HG02759 (cell line): ENCODE measurements at regions not wholly inside any gene's neighbourhood (a gene's known extent, or its start where the extent isn't known, plus 50 kb on each side); places are given as distances from the start of the nearest gene placed in this dataset.
"Not testable (repeated sequence)": the region's sequence is repeated elsewhere in the genome, so short reads cannot be mapped to it uniquely, and the experiment has no call there.

Experiments
- ATAC-seq: cut with Tn5 transposase; IDR thresholded peaks from one replicate; pipeline ENCODE4 v1.9.1; 2021; ENCODE audit warnings: mild to moderate bottlenecking, moderate library complexity; ENCODE audit not compliant: unreplicated experiment

DNA sequence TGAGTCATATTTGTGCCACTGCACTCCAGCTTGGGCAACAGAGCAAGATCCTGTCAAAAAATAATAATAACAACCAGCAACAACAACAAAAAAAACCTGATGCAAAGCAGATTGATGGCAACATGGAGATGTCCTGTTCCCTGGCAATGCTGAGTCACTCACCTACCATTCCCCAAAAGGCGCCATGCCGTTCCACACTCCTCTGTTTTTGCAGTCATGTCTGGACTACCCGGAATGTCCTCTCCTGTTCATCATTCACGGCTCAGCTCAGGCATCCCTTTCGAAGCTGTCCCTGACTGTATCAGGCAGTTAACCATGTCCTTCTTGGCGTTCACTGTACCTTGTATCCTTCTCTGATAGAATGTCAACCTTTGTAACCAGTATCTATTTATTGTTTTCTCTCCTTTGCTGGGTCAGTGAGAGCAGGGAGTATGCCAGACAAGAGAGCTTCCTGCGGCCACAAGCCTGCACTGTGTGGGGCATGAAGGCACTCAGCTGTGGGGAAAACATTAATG lies 147.7 kb downstream of the ABCC12 start:
- ATAC-seq: no peak

DNA sequence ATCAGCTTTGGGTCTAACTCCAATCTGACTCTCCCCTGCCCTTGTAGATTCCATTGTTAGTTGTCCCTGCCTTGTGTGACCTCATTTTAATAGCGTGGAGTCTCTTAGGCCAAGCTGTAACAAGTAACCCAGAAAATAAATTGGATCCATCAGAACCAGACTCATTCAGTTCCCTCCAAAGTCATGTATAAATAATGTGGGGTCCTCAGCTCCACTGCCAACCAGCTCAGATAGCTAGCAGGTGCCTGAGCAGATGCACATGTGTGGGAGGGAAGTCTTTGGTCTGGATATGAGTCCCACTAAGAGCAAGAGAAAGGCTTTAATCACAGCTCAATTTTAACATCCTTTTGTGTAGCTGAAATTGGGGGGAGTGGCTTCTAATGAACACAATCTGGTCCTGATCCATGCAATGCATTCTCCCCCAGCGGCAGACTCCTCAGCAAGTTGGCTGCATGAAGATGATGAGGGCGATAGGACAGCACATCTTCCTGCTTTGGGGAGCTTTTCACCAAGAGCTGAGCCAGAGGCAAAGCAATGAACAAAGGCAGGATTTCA lies 151.6 kb downstream of the ABCC12 start:
- no peak for ATAC-seq

DNA sequence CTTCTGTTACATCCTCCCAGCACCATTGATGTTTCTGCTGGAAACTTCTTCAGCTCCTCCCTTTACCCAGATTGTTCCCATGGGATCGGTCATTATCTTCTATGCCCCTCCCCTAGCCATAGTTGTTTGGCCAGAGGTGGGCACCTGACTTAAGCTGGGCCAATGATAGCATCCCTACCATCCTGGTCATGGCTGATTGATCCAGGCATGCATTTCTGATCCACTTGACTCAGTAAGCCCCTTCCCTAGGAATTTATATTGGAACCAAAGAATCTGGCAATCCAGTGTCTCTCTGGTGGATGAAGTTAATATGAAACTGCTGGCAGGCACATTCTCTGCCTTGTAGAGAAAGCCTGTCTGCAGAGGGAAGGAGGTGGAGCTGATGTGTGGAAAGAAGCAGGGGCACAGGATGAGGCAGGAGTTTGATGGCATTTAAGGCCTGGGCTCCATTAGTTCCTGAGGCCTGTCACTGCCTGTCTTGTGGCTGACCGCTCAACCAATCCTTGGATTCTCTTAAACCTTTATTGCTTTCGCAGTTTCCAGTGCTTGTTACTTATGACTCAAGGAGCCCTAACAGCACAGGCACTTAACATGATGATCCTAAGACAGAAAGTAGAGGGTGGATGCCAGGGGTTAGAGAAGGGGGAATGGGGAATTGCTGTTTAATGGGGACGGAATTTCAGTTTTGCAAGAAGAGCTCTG lies 152.4 kb downstream of the ABCC12 start:
- ATAC-seq: no peak

DNA sequence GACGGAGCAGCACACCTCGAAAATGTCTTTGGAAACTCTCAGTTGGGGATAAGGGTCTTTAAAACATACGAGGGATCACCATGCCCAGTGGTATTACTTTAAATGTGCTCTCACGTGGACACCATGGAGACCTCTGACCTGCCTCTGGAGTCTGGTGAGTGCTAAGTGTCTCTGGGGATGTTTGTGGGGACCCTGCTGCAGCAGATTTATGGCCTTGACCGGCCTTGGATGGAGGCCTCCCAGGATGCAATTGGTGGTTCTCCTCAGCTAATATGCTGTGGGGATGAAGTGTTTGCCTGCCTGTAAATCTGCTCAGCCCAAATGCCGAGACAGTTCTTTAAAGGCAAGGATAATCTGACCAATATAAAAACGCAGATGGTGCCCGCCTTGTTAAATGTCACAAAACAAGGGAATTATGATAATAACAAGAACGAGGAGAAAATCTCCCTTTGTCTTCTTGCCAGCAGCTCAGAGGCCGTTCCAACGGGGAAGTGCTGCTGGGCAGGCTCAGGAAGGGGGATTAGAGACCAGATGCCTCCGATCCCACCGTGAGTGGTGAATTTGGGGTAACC lies 154.4 kb downstream of the ABCC12 start:
- no peak for ATAC-seq

DNA sequence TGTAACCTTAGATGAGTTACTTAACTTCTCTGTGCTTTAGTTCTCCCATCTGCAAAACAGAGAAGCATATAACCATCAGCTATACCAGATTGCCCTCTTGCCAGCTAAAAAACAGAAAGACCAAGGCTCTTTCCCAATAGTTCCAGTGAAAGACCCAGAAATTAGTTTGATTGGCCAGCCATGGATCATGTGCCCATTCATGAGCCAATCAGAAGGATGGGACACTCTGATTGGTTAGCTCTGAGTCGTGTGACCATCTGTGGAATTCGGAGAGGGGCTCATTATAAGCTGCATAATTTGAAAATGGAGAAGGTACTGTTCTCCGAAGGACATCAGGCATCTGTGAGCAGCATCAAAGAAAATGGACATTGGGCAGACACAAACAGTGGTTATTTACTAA lies 155.2 kb downstream of the ABCC12 start:
- ATAC-seq: no peak

DNA sequence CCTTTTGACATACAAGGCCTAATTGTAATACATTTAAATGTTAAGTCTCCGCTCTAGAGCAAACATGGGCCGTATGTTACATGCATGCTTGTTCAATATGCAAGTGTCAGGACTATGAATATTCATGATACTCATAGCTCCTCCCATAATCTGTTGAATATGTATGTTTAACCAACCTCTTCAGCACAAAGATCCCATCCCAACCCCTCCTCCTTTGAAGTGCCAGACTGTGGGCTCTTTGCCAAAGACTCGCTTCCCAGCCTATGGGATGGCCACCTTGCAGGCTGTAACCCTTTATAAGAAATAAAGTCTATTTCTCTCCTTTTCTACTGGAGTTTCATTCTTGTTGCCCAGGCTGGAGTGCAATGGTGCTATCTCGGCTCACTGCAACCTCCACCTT lies 156.2 kb downstream of the ABCC12 start:
- no peak for ATAC-seq

DNA sequence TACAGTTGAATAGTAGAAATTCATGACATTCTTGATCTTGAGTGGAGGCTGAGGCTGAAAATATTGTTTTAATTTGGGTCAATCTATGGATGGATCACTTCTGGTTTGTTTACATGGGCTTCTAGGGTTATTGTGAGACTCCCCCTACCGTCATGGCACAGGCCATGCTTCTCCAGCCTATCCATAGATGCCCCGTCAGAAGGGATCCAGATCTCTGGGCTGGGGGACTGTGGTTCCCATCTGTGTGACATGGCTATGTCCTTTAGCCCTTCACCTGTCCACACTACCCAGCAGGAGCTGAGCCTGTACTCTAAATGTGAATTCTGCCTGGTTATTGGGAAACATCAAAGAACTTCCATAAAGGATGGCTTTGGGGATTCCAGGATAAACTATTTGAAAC lies 160.4 kb downstream of the ABCC12 start:
- no peak for ATAC-seq

DNA sequence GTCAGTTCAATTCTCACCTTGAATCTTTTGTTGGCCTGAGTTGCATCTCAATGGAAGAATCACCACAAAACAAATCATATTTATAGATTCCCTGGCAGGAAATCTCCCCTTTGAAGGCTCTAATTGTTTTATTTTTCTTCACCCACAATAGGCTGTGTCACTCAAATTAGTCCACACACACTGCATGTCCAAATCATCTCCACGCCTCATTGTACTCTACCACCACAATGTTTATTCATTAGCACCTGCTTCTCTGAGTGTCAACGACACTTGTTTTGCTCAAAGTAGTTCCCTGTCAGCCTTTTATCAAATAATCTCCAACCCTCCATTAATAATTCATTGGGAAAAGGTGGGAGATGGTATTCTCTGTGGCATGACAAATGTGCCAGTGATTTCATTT lies 164.3 kb downstream of the ABCC12 start:
- no peak for ATAC-seq

DNA sequence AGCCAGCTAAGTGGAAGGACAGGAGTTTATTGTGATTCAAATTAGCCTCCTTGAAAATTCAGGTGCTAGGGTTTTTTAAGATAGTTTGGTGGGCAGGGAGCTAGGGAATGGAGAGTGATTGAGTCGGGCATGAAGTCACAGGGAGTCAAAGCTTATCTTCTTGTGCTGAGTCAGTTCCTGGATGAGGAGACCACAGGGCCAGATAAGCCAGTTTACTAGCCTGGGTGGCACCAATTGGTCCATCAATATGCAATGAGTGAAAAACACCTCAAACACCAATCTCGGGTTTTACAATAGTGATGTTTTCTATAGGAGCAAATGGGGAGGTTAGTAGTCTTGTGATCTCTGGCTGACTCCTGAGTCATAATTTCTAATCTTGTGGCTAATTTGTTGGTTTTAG lies 165.1 kb downstream of the ABCC12 start:
- no peak for ATAC-seq

DNA sequence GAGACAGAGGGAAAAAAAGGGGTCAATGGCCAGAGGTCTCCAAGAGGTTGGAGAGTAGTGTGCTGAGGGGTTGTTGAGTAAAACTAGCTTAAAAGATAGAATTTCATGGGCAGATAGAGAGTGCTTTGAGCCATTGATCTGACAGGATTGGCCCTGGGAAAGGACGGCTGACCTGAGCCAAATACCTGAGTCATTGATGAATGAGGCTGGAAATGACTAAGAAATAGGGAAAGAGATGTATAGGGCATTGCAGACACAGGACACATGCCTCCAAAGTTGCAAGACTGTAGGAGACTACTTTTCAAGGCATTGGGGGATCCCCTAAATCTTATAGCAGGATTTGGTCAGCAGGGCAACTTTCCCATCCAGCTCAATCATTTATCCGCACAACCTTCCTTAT lies 168.7 kb downstream of the ABCC12 start:
- ATAC-seq: no peak

DNA sequence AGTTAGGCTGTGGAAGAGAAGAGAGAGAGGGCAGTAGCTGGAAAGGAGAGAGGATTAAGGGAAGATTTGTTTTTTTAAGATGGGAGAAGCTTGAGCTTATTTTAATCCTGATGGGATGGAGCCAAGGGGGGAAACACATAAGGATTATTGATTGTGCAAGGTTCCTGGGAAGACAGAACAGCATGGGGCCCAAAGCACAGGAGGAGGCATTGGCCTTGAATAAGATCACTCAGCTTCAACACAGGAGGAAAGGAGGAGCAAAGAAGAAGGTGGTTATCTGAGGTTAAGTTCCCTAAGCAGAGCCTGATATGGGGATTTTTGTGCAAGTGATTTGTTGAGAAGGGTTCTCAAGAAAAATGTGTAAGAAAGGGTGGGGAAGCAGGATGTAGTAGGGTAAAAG lies 169.8 kb downstream of the ABCC12 start:
- ATAC-seq: no peak

DNA sequence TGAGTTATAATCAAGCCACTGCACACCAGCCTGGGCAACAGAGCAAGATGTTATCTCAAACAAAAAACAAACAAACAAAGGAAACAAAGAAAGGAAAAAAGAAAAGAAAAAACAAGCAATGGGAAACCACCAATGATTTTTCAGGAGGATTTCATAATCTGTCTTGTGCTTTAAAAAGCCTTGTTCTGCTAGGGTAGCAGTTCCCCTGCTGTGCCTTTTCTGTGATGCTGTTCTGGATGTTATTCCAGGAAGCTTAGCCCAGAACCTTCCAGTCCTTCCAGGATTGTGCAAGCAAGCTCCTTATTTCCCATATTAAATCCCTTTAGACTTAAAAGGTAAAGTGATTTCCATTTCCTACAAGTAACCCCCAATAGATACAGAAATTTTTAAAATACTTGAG lies 171.1 kb downstream of the ABCC12 start:
- no peak for ATAC-seq

DNA sequence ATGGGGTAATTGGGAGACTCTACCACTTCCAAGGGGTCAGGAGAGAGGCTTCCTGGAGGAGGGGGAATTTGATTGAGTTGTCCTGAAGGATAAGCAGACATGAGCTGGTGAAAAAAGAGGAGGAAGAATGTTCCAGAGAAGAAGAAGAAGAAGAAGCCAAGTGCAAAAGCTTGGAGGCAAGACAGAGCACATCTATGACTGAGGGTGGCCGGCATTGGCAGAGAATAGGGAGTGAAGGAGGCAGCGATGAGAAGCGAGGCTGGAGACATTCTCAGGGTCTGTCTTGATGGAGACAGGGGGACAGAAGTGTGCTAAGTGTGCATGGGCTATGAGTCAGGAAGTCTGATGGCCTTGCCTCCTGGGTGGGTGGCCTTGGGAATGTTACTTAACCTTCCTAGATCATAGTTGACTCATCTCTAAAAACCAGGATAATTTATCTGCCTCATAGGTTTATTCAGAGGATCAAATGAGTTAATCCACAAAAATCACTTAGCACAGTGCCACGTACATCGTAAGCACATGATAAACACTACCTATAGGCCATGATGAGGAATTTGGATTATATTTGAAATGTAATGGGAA lies 171.7 kb downstream of the ABCC12 start:
- no peak for ATAC-seq

DNA sequence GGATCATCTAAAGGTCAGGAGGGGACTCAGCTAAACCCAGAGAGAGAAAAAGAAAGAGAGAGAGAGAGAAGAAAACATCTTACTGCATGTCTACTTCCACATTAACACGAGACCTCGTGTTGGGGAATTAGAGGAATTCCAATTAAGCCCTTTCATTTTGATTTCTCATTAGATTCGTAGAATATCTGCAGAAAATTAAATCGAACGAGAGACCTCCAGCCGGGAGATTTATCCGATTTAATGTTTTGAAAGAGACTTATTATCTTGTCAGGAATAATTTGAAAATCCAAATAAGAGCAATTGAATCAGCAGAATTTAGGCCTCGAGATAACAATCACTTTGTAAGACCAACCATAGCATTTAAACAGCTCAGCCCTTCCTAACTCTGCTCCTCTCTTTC lies 175.6 kb downstream of the ABCC12 start:
- ATAC-seq: no peak

DNA sequence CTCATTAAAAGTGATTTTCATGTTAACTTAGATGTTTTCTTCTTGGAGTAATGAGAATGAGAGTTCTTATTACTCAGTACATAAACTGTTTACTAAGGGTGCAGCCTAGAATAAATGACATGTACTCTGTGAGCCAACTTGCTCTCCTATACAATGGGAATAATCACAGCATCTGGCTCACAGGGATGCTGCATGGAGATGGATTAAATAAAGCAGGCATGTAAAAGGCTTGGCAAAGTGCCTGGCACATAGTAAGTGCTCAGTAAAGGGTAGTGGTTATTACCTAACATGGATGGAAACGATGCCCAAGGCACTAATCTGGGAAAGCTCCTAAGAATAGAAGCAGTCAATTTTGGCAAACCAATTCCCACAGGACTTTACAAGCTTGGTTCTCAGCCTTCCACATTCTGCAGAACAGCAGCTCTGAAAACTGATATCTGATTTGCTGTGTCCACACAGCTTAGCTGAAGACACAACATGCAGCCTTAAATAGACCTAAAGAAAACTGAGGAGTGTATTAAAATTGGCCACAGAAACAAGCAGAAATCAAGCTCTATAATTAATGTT lies 176.1 kb downstream of the ABCC12 start:
- no peak for ATAC-seq

DNA sequence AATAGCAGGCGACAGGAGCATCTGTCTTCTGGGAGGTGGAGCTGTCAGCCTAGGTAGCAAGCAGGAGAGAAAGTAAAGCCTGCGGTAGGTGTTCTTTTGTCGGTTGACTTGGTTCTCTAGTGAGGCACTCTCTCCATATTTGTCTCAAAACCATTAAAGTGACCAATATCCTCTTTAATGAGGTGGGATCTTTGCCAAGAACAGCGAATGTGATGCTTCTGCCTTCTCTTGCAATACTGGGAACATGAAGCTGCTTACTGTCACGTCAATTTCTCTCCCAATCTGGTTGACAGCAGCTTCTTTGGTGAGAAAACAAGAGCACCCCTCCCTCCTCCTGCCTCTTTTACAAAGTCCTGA lies 176.7 kb downstream of the ABCC12 start:
- no peak for ATAC-seq

DNA sequence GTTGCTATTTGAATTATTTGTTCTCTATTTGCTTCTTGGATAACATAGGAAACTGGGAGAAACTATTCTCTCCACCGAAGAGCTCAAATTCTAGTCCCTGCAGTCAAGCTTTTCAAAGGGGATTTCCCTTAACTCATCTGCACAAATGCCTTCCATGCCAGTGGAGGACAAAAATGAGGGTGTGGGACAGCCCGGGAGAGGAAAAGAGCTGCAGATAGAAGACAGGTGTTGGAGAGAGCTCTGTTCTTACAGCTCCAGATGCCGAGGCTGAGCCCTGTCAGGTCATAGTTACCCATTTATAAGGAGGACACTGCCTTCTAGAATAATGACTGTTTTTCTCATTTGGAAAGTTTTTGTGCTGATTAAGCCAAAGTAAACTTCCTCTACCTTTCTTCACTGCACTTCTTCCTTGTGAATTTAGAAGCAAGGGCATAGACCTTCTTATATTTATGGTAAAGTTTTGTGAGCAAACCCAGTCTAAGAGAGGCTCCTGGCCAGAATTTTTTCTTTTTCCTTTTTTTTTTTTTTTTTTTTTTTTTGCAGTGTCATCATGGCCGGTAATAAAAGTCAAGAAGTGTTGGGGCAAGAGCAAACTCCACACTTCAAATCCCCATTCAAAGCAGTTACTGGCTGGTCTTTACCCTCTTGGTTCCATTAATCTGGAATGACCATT lies 177.2 kb downstream of the ABCC12 start:
- ATAC-seq: no peak

DNA sequence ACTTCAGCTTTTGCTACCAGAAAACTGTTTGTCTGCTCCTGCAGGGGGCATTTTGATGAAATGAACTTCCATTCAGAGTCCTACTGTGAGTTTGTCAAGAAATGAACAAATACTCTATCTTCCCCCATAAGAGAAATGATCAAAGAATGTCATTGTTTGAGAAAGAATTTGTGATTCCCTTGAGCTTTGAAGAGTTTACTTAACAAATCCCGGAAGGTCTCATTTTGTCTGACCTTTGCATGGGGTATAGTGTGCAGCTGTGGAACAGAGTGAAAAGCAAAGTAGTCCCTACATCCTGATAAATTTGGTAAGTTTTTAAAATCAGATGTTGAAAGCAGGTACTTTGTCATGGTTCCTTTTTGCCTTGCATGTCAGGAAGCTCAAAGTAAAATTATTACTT lies 178.0 kb downstream of the ABCC12 start:
- no peak for ATAC-seq

DNA sequence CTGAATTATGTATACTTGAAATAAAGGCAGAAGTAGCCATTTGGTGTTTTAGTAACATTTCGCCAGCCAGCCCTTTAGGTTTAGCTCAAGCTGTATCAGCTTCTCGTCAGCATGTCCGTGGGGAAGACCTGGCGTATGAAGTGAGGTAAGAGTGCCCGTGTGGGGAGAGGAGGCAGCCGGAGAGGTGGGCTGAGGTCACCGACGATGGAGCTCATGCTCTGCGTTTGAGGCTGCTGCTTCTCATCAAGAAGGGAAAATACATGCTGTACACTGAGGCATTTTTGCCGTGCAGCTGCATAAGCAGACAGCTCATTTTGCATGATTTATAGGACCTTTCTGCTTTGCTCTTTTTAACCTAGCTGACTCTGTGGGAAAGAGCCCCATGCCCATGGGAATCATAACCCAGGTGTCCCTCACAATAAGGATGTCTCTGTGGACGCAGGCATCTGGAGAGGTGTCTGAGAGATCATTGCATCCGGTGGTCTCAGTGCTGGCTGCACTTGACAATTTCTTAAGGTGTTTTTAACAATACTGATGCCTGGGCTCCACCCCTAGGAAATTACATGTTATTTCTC lies 179.1 kb downstream of the ABCC12 start:
- no peak for ATAC-seq

DNA sequence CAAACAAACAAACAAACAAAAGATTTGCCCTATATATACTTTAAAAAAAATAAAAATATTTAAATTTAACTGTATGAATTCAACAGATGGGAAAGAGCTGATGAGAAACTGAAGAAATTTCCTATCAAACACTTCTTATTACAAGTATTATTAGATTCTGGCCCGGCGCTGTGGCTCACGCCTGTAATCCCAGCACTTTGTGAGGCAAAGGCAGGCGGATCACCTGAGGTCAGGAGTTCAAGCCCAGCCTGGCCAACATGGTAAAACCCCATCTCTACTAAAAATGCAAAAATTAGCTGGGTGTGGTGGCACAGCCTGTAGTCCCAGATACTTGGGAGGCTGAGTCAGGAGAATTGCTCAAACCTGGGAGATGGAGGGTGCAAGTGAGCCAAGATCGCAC lies 180.8 kb downstream of the ABCC12 start:
- not testable (repeated sequence) for ATAC-seq

DNA sequence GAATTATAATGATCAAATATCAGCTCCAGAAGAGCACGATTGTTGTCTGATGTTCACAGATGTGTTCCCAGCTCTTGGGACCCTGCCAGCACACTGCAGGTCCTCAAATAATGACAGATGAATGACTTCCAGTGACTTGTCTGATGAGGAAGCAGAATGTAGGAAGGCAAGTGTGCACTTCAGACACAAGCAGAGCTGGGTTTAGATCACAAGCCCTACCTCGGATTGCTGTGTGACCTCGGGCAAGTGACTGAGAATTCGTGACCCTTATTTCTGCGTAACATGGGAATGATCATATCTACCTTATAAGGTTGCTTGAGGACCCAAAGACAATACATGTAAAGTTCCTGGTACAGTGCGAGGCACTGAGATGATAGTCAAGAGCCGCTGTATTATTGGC lies 182.2 kb downstream of the ABCC12 start:
- ATAC-seq: no peak
